IMR-90 (cell line): ENCODE measurements at regions not wholly inside any gene's neighbourhood (a gene's known extent, or its start where the extent isn't known, plus 50 kb on each side); places are given as distances from the start of the nearest gene placed in this dataset.
A peak's percentile ranks its signal among the peaks of the same experiment; 100 is the strongest.
"Not testable (repeated sequence)": the region's sequence is repeated elsewhere in the genome, so short reads cannot be mapped to it uniquely, and the experiment has no call there.

Experiments used
- ATAC-seq: fragments of 200-7000 bp; cut with Tn5 transposase; 2 replicates; pipeline ENCODE4 v1.9.1; 2020; ENCODE audit warnings: low read depth, mild to moderate bottlenecking, moderate library complexity
- BruUV-seq: library from RNA; stranded (reverse); fragments of 400-500 nt; replicated peaks from 2 replicates; lab custom pipeline; 2021; lab: Mats Ljungman, UMichigan
- CTCF ChIA-PET: fragments of 300-600 bp; formaldehyde crosslinking; extraction: SDS; loops from one replicate; lab custom pipeline; 2021; ENCODE audit warnings: antibody characterized with exemption; lab: Yijun Ruan, JAX
- POLR2A ChIA-PET: fragments of 300-600 bp; sonication (Branson Sonifier 250); formaldehyde crosslinking; loops from one replicate; lab custom pipeline; 2022; ENCODE audit warnings: antibody characterized with exemption; ENCODE audit not compliant: unreplicated experiment; lab: Charles Lee
- DNase-seq: peaks from one replicate; pipeline ENCODE4 v3.0.0; 2013
- H2AFZ ChIP-seq: replicated peaks from 2 replicates; pipeline ENCODE3; 2013; ENCODE audit warnings: low read length, mild to moderate bottlenecking; ENCODE audit not compliant: poor library complexity
- H2AK5ac ChIP-seq: 2 replicates; pipeline ENCODE4 v1.6.1; 2013; ENCODE audit warnings: low read depth, low read length, inconsistent platforms
- H2AK9ac ChIP-seq: replicated peaks from 2 replicates; pipeline ENCODE3; 2013; ENCODE audit warnings: mild to moderate bottlenecking, low read depth, low read length, moderate library complexity; ENCODE audit not compliant: poor library complexity
- H2BK120ac ChIP-seq: 2 replicates; pipeline ENCODE4 v1.6.1; 2013; ENCODE audit warnings: low read depth, low read length, inconsistent platforms
- H2BK15ac ChIP-seq: 3 replicates; pipeline ENCODE4 v1.6.1; 2013; ENCODE audit warnings: low read depth, low read length, inconsistent platforms
- H2BK20ac ChIP-seq: 2 replicates; pipeline ENCODE4 v1.6.1; 2013; ENCODE audit warnings: low read depth, mild to moderate bottlenecking, inconsistent platforms, low read length, moderate library complexity
- H2BK5ac ChIP-seq: 2 replicates; pipeline ENCODE4 v1.6.1; 2013; ENCODE audit warnings: mild to moderate bottlenecking, low read depth, low read length, inconsistent platforms; ENCODE audit not compliant: poor library complexity, severe bottlenecking
- H3K14ac ChIP-seq: replicated peaks from 2 replicates; pipeline ENCODE4 v1.6.1; 2013; ENCODE audit warnings: low read depth, low read length, inconsistent platforms
- H3K18ac ChIP-seq: 2 replicates; pipeline ENCODE4 v1.6.1; 2013; ENCODE audit warnings: low read depth, low read length, control low read depth
- H3K23ac ChIP-seq: 2 replicates; pipeline ENCODE4 v1.6.1; 2013; ENCODE audit warnings: low read depth, low read length, inconsistent platforms
- H3K27ac ChIP-seq: 2 replicates; pipeline ENCODE4 v1.5.1; 2013; ENCODE audit warnings: mild to moderate bottlenecking, control low read depth, low read length; ENCODE audit not compliant: insufficient read depth
- H3K27me3 ChIP-seq: 2 replicates; pipeline ENCODE4 v1.6.1; 2013; ENCODE audit warnings: low read length; ENCODE audit not compliant: control insufficient read depth, insufficient read depth
- H3K36me3 ChIP-seq: 2 replicates; pipeline ENCODE4 v1.6.1; 2013; ENCODE audit warnings: low read length, mixed read lengths; ENCODE audit not compliant: control insufficient read depth, insufficient read depth
- H3K4ac ChIP-seq: 2 replicates; pipeline ENCODE4 v1.6.1; 2013; ENCODE audit warnings: low read depth, low read length, inconsistent platforms
- H3K4me1 ChIP-seq: 2 replicates; pipeline ENCODE4 v1.6.1; 2013; ENCODE audit warnings: low read length, mixed read lengths; ENCODE audit not compliant: control insufficient read depth, insufficient read depth
- H3K4me2 ChIP-seq: 2 replicates; pipeline ENCODE4 v1.6.1; 2013; ENCODE audit warnings: low read depth, mild to moderate bottlenecking, control low read depth, low read length, moderate library complexity
- H3K4me3 ChIP-seq: 2 replicates; pipeline ENCODE4 v1.5.1; 2013; ENCODE audit warnings: low read depth, mild to moderate bottlenecking, control low read depth, low read length, moderate library complexity; ENCODE audit not compliant: insufficient read depth
- H3K56ac ChIP-seq: 2 replicates; pipeline ENCODE4 v1.6.1; 2013; ENCODE audit warnings: low read length, inconsistent platforms; ENCODE audit not compliant: insufficient read depth; ENCODE audit errors: extremely low read depth
- H3K79me1 ChIP-seq, 2 experiments: 2 replicates each; pipeline ENCODE4 v1.6.1; 2013; ENCODE audit warnings: low read length in 2 of 2, inconsistent platforms in 1 of 2, low read depth in 1 of 2
- H3K9ac ChIP-seq: 2 replicates; pipeline ENCODE4 v1.6.1; 2013; ENCODE audit warnings: low read depth, low read length, control low read depth
- H3K9me1 ChIP-seq: 2 replicates; pipeline ENCODE4 v1.6.1; 2013; ENCODE audit warnings: low read length, inconsistent platforms; ENCODE audit not compliant: insufficient read depth
- H3K9me3 ChIP-seq: 2 replicates; pipeline ENCODE4 v1.6.1; 2013; ENCODE audit warnings: low read length; ENCODE audit not compliant: control insufficient read depth, insufficient read depth
- H4K20me1 ChIP-seq: 2 replicates; pipeline ENCODE4 v1.6.1; 2013; ENCODE audit warnings: low read length, inconsistent platforms; ENCODE audit not compliant: insufficient read depth
- H4K5ac ChIP-seq: 2 replicates; pipeline ENCODE4 v1.6.1; 2013; ENCODE audit warnings: mild to moderate bottlenecking, low read depth, low read length, control low read depth
- H4K8ac ChIP-seq, 2 experiments: 2 replicates each; pipeline ENCODE4 v1.6.1; 2013; ENCODE audit warnings: low read depth in 2 of 2, low read length in 2 of 2, control low read depth in 1 of 2, inconsistent platforms in 1 of 2
- H4K91ac ChIP-seq: 2 replicates; pipeline ENCODE4 v1.6.1; 2013; ENCODE audit warnings: low read depth, low read length, inconsistent platforms; ENCODE audit not compliant: insufficient read depth
- MAFK ChIP-seq: IDR thresholded peaks from 2 replicates; pipeline ENCODE4 v1.6.1; 2012; ENCODE audit warnings: low read depth, low read length, improper control_type of control experiment
- WGBS, 2 experiments: methylation state at CpG; one replicate each; pipeline versions ENCODE4 v1.1.5 to v1.1.7; 2013; ENCODE audit warnings: missing lambda C conversion rate in 2 of 2; ENCODE audit not compliant: insufficient read length in 1 of 2; ENCODE audit errors: extremely low coverage in 2 of 2; 5-methylcytosine and 5-hydroxymethylcytosine counted together
- dilution Hi-C: fragments of 300-500 bp; cut with HindIII; formaldehyde crosslinking; loops from one replicate; pipeline ENCODE4 v1.14.3; 2018; ENCODE audit warnings: low sequenced_read_pairs; ENCODE audit not compliant: unreplicated experiment
- in situ Hi-C: fragments of 300-500 bp; cut with MboI; formaldehyde crosslinking; loops from 3 replicates; pipeline ENCODE4 v1.14.3; 2019; ENCODE audit warnings: low sequenced_read_pairs, inconsistent platforms, mixed read lengths
- intact Hi-C: fragments of 100-400 bp; cut with micrococcal nuclease; formaldehyde crosslinking; loops from 2 replicates; pipeline ENCODE4 v1.10.0; 2022

- H3K4me1 ChIP-seq, H3K27ac ChIP-seq, H2BK15ac ChIP-seq, H2BK20ac ChIP-seq, H3K79me1 ChIP-seq, DNase-seq, H2BK120ac ChIP-seq, BruUV-seq, H4K91ac ChIP-seq, H3K23ac ChIP-seq, H2BK5ac ChIP-seq, dilution Hi-C loops, H4K20me1 ChIP-seq, H3K4me3 ChIP-seq, H3K9me1 ChIP-seq, H2AK5ac ChIP-seq, H3K4ac ChIP-seq, CTCF ChIA-PET, H3K36me3 ChIP-seq, ATAC-seq, H3K56ac ChIP-seq, POLR2A ChIA-PET, H3K4me2 ChIP-seq, H2AFZ ChIP-seq, H4K8ac ChIP-seq, H3K27me3 ChIP-seq, H3K9me3 ChIP-seq, H3K18ac ChIP-seq, H2AK9ac ChIP-seq, in situ Hi-C loops, H3K14ac ChIP-seq, H4K5ac ChIP-seq, intact Hi-C loops, H3K9ac ChIP-seq: not testable (repeated sequence)
- WGBS, 2 experiments: 43% methylated on average over 1 of the region's 3 CpGs; no CpG with 5 or more reads in 1 of the 2 experiments
- TF ChIP-seq MAFK: peak; percentile 53
Observed at GRCh38 chr1:96152957-96153356, 568.6 kb upstream of the PTBP2 start.
